ENCODE measurements at regions not wholly inside any gene's neighbourhood (a gene's known extent, or its start where the extent isn't known, plus 50 kb on each side); places are given as distances from the start of the nearest gene placed in this dataset.

GRCh38 chr12:131458048-131458374 is 252.9 kb upstream of the SFSWAP start:
- TF ChIP-seq CTCF (IDR thresholded peaks at IDR 0.05; ENCODE audit: low read length) (no peak), EZH2 (IDR thresholded peaks at IDR 0.05; ENCODE audit: borderline replicate concordance, low read length) (no peak)

Measured in OCI-LY1 (cell line).